ENCODE measurements at regions not wholly inside any gene's neighbourhood (a gene's known extent, or its start where the extent isn't known, plus 50 kb on each side); places are given as distances from the start of the nearest gene placed in this dataset.

DNA sequence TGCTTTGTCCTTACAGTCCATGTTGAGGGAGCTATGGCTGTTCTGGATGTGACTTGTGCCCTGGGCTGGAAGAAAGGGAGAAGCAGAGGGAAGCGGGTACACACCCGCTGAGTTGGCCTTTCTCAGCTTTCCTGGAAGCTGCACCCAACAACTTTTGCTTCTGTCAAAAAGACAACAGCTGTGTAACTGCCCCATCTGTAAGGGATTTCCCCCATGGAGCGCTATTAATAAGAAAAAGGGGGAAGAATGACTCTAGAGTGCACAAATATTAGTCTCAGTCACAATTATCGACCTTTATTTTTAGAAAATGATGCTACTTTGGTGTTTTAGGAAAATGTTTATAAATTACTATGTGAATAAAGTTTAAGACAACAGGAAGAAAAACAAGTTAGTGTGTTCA, 368.3 kb downstream of the RAD51AP2 start:
- TF ChIP-seq, protein P1, sequence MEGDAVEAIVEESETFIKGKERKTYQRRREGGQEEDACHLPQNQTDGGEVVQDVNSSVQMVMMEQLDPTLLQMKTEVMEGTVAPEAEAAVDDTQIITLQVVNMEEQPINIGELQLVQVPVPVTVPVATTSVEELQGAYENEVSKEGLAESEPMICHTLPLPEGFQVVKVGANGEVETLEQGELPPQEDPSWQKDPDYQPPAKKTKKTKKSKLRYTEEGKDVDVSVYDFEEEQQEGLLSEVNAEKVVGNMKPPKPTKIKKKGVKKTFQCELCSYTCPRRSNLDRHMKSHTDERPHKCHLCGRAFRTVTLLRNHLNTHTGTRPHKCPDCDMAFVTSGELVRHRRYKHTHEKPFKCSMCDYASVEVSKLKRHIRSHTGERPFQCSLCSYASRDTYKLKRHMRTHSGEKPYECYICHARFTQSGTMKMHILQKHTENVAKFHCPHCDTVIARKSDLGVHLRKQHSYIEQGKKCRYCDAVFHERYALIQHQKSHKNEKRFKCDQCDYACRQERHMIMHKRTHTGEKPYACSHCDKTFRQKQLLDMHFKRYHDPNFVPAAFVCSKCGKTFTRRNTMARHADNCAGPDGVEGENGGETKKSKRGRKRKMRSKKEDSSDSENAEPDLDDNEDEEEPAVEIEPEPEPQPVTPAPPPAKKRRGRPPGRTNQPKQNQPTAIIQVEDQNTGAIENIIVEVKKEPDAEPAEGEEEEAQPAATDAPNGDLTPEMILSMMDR (conservative IDR thresholded peaks at IDR 0.05), result no peak
- TF ChIP-seq EZH2 (IDR thresholded peaks at IDR 0.05; ENCODE audit: low read depth), result no peak

Data from PC-9 (cell line).